NCI-H187 treated with DMSO at 0.1 percent for 48 hours (cell line): ENCODE measurements at regions not wholly inside any gene's neighbourhood (a gene's known extent, or its start where the extent isn't known, plus 50 kb on each side); places are given as distances from the start of the nearest gene placed in this dataset.
"Not testable (repeated sequence)": the region's sequence is repeated elsewhere in the genome, so short reads cannot be mapped to it uniquely, and the experiment has no call there.

Source experiments
- DNase-seq: peaks from one replicate; lab custom pipeline; 2025; lab: John Stamatoyannopoulos, UW

GRCh38 chr6:130674604-130675003 lies 152.6 kb upstream of the SMLR1 start:
- DNase-seq, result no peak

GRCh38 chr6:130675072-130675471 lies 152.1 kb upstream of the SMLR1 start:
- no peak for DNase-seq

GRCh38 chr6:130676077-130676772 lies 151.0 kb upstream of the SMLR1 start:
- no peak for DNase-seq

GRCh38 chr6:130676773-130677144 lies 150.4 kb upstream of the SMLR1 start:
- no peak for DNase-seq

- DNase-seq, result no peak
Measured at GRCh38 chr6:130677312-130677711, 149.9 kb upstream of the SMLR1 start.

GRCh38 chr6:130677766-130678165 lies 149.4 kb upstream of the SMLR1 start:
- no peak for DNase-seq

- DNase-seq, result no peak
Measured at GRCh38 chr6:130679684-130680083, 147.5 kb upstream of the SMLR1 start.

GRCh38 chr6:130680116-130680515 lies 147.1 kb upstream of the SMLR1 start:
- no peak for DNase-seq

- DNase-seq, result no peak
Measured at GRCh38 chr6:130681028-130681427, 146.2 kb upstream of the SMLR1 start.

GRCh38 chr6:130682066-130682465 lies 145.1 kb upstream of the SMLR1 start:
- DNase-seq, result no peak

- DNase-seq, result no peak
Measured at GRCh38 chr6:130683761-130684517, 143.3 kb upstream of the SMLR1 start.

- no peak for DNase-seq
Measured at GRCh38 chr6:130692659-130693058, 134.5 kb upstream of the SMLR1 start.

GRCh38 chr6:130693944-130694343 lies 133.3 kb upstream of the SMLR1 start:
- DNase-seq, result no peak

- no peak for DNase-seq
Measured at GRCh38 chr6:130694606-130695005, 132.6 kb upstream of the SMLR1 start.

GRCh38 chr6:130696806-130697205 lies 130.4 kb upstream of the SMLR1 start:
- no peak for DNase-seq

- DNase-seq, result no peak
Measured at GRCh38 chr6:130697271-130697994, 129.8 kb upstream of the SMLR1 start.

GRCh38 chr6:130697995-130698535 lies 129.1 kb upstream of the SMLR1 start:
- no peak for DNase-seq

- no peak for DNase-seq
Measured at GRCh38 chr6:130699742-130700141, 127.5 kb upstream of the SMLR1 start.

- DNase-seq, result no peak
Measured at GRCh38 chr6:130700397-130700796, 126.8 kb upstream of the SMLR1 start.

- DNase-seq, result no peak
Measured at GRCh38 chr6:130708338-130708737, 118.9 kb upstream of the SMLR1 start.

GRCh38 chr6:130711641-130712040 lies 115.6 kb upstream of the SMLR1 start:
- DNase-seq, result not testable (repeated sequence)

GRCh38 chr6:130713144-130713543 lies 114.1 kb upstream of the SMLR1 start:
- no peak for DNase-seq

- no peak for DNase-seq
Measured at GRCh38 chr6:130715058-130715457, 112.1 kb upstream of the SMLR1 start.
